Testis (tissue), 2 donors: ENCODE measurements at regions not wholly inside any gene's neighbourhood (a gene's known extent, or its start where the extent isn't known, plus 50 kb on each side); places are given as distances from the start of the nearest gene placed in this dataset.

Source experiments
- DNase-seq: peaks from one replicate; pipeline ENCODE4 v3.0.0-alpha.2; 2019
- H3K27ac ChIP-seq, 2 donors: fragments of 200-600 bp; sonication (generic); one replicate each; pipeline ENCODE4 v1.5.1; 2019
- H3K27me3 ChIP-seq: fragments of 200-600 bp; sonication (generic); one replicate; pipeline ENCODE4 v1.5.1; 2019
- H3K36me3 ChIP-seq: fragments of 200-600 bp; sonication (generic); one replicate; pipeline ENCODE4 v1.5.1; 2017; ENCODE audit warnings: low read depth; ENCODE audit errors: missing control alignments
- H3K4me1 ChIP-seq: fragments of 200-600 bp; sonication (generic); one replicate; pipeline ENCODE4 v1.5.1; 2019
- H3K4me3 ChIP-seq, 2 donors: fragments of 200-600 bp; sonication (generic); one replicate each; pipeline ENCODE4 v1.5.1; 2017 to 2019
- H3K9me3 ChIP-seq: fragments of 200-600 bp; sonication (generic); one replicate; pipeline ENCODE4 v1.5.1; 2017
- POLR2A ChIP-seq: fragments of 450-650 bp; IDR thresholded peaks from one replicate; pipeline ENCODE4 v1.6.1; 2017; ENCODE audit warnings: antibody characterized with exemption, mild to moderate bottlenecking, moderate library complexity
- WGBS, 2 donors: methylation state at CpG; one replicate each; pipeline ENCODE4 v1.1.5; 2018; 5-methylcytosine and 5-hydroxymethylcytosine counted together
- intact Hi-C: fragments of 100-400 bp; cut with DNase I; formaldehyde crosslinking; loops from one replicate; pipeline ENCODE4 v1.15.1; 2023; ENCODE audit warnings: low total_unique reads
- TF ChIP-seq, protein P1 (sequence below), 3 experiments: fragments of 450-650 bp in 2 of 3; fragments of 200-600 bp in 1 of 3; sonication (generic) in 1 of 3; IDR thresholded peaks; one replicate each; pipeline ENCODE4 v1.5.1; 2016 to 2019; ENCODE audit warnings: antibody characterized with exemption in 3 of 3, mild to moderate bottlenecking in 2 of 3, moderate library complexity in 1 of 3

DNA sequence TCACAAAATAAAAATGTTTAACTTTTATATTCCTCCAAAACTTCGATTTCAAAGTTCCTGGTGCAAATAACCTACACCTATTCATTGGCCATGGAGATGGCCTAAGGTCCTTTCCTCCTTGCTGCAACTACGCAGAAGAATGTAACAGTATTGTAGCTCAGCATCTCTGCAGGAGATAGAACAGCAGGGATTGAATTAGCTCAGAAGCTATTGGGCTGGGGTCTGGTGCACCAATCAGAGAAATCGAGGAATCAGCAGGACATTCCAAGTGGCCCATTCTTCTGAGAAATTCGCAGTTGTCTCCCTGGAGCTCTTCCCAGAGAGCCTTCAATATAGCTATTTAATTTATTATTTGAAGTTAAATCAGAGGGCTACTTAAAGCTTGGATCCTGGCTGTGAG is 560.6 kb downstream of the GATA3 start:
- H3K4me3 ChIP-seq = no peak overlapping the region
- H3K27me3 ChIP-seq = no peaks in the 10 kb centered on the region
- TF ChIP-seq, protein P1, sequence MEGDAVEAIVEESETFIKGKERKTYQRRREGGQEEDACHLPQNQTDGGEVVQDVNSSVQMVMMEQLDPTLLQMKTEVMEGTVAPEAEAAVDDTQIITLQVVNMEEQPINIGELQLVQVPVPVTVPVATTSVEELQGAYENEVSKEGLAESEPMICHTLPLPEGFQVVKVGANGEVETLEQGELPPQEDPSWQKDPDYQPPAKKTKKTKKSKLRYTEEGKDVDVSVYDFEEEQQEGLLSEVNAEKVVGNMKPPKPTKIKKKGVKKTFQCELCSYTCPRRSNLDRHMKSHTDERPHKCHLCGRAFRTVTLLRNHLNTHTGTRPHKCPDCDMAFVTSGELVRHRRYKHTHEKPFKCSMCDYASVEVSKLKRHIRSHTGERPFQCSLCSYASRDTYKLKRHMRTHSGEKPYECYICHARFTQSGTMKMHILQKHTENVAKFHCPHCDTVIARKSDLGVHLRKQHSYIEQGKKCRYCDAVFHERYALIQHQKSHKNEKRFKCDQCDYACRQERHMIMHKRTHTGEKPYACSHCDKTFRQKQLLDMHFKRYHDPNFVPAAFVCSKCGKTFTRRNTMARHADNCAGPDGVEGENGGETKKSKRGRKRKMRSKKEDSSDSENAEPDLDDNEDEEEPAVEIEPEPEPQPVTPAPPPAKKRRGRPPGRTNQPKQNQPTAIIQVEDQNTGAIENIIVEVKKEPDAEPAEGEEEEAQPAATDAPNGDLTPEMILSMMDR (IDR thresholded peaks at IDR 0.05) = no peak
- TF ChIP-seq POLR2A = no peak
- no peaks in the 10 kb centered on the region for H3K4me1 ChIP-seq
- H3K36me3 ChIP-seq = no peaks in the 10 kb centered on the region
- WGBS, 2 donors = 81 to 82% methylated on average over 4 of the region's 4 CpGs
- no peak overlapping the region for H3K27ac ChIP-seq
- intact Hi-C loops = no loop called here
- no peak for DNase-seq
- H3K9me3 ChIP-seq = no peaks in the 10 kb centered on the region

- Histone ChIP-seq H3K27me3 (no peaks in the 10 kb centered on the region), H3K36me3 (no peaks in the 10 kb centered on the region), H3K27ac (no peak overlapping the region), H3K4me3 (no peak overlapping the region), H3K4me1 (no peaks in the 10 kb centered on the region), H3K9me3 (no peaks in the 10 kb centered on the region)
- intact Hi-C loops = no loop called here
- TF ChIP-seq, protein P1 (IDR thresholded peaks at IDR 0.05) = no peak
- TF ChIP-seq POLR2A = no peak
- DNase-seq = no peak
- WGBS, 2 donors = 37 to 48% methylated on average over 6 of the region's 6 CpGs
Measured at GRCh38 chr10:8616166-8616565, 561.7 kb downstream of the GATA3 start.

- 84 to 91% methylated on average over 2 of the region's 2 CpGs for WGBS, 2 donors
- no peak overlapping the region for H3K27ac ChIP-seq
- H3K4me3 ChIP-seq = no peak overlapping the region
- TF ChIP-seq, protein P1 (IDR thresholded peaks at IDR 0.05) = no peak
- no peak for TF ChIP-seq POLR2A
- intact Hi-C loops = no loop called here
- DNase-seq = no peak
- no peaks in the 10 kb centered on the region for H3K4me1 ChIP-seq
- no peaks in the 10 kb centered on the region for H3K9me3 ChIP-seq
- no peaks in the 10 kb centered on the region for H3K27me3 ChIP-seq
- no peaks in the 10 kb centered on the region for H3K36me3 ChIP-seq
Measured at GRCh38 chr10:8617792-8618191, 563.3 kb downstream of the GATA3 start.

- no peaks in the 10 kb centered on the region for H3K27me3 ChIP-seq
- 79 to 91% methylated on average over 4 of the region's 4 CpGs for WGBS, 2 donors
- no peak for DNase-seq
- no peaks in the 10 kb centered on the region for H3K36me3 ChIP-seq
- H3K4me1 ChIP-seq = no peaks in the 10 kb centered on the region
- H3K27ac ChIP-seq = no peak overlapping the region
- intact Hi-C loops = no loop called here
- H3K4me3 ChIP-seq = no peak overlapping the region
- no peak for TF ChIP-seq POLR2A
- TF ChIP-seq, protein P1 (IDR thresholded peaks at IDR 0.05) = no peak
- no peaks in the 10 kb centered on the region for H3K9me3 ChIP-seq
Measured at GRCh38 chr10:8618834-8619233, 564.3 kb downstream of the GATA3 start.

- H3K36me3 ChIP-seq = no peaks in the 10 kb centered on the region
- no peak for DNase-seq
- H3K27me3 ChIP-seq = no peaks in the 10 kb centered on the region
- H3K27ac ChIP-seq = no peak overlapping the region
- no peak overlapping the region for H3K4me3 ChIP-seq
- intact Hi-C loops = no loop called here
- no peak for TF ChIP-seq POLR2A
- TF ChIP-seq, protein P1 (IDR thresholded peaks at IDR 0.05) = no peak
- no peaks in the 10 kb centered on the region for H3K9me3 ChIP-seq
- WGBS, 2 donors = 83 to 92% methylated on average over 5 of the region's 5 CpGs
- no peaks in the 10 kb centered on the region for H3K4me1 ChIP-seq
Measured at GRCh38 chr10:8628351-8628750, 573.9 kb downstream of the GATA3 start.
